ENCODE measurements at regions not wholly inside any gene's neighbourhood (a gene's known extent, or its start where the extent isn't known, plus 50 kb on each side); places are given as distances from the start of the nearest gene placed in this dataset.

DNA sequence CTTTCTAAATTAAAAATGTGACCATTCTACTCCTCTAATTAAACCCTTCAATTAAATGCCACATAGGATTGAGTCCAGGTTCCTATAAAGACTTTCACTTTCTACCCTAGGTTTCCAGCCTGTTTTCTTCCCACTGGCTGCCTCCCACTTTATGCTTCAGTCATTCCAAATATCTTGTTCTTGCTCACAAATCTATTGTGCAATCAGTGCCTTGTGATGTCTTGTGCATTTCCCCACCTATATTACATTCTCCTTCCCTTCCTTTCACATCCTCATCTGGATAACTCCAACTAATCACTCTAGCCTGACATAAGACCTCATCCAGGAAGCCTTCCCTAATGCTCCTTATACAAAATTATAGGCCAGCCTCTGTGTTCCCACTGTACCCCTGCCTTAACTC, 281.7 kb upstream of the LRATD1 start:
- TF ChIP-seq, protein P1, sequence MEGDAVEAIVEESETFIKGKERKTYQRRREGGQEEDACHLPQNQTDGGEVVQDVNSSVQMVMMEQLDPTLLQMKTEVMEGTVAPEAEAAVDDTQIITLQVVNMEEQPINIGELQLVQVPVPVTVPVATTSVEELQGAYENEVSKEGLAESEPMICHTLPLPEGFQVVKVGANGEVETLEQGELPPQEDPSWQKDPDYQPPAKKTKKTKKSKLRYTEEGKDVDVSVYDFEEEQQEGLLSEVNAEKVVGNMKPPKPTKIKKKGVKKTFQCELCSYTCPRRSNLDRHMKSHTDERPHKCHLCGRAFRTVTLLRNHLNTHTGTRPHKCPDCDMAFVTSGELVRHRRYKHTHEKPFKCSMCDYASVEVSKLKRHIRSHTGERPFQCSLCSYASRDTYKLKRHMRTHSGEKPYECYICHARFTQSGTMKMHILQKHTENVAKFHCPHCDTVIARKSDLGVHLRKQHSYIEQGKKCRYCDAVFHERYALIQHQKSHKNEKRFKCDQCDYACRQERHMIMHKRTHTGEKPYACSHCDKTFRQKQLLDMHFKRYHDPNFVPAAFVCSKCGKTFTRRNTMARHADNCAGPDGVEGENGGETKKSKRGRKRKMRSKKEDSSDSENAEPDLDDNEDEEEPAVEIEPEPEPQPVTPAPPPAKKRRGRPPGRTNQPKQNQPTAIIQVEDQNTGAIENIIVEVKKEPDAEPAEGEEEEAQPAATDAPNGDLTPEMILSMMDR (IDR thresholded peaks at IDR 0.05; ENCODE audit: low read length): no peak
- no peak for TF ChIP-seq EZH2phosphoT487 (IDR thresholded peaks at IDR 0.05; ENCODE audit: low read length)
